Cardiac muscle cell (in vitro differentiated cells and primary cell): ENCODE measurements at regions not wholly inside any gene's neighbourhood (a gene's known extent, or its start where the extent isn't known, plus 50 kb on each side); places are given as distances from the start of the nearest gene placed in this dataset.

Experiments
- DNase-seq, 2 donors: peaks; one replicate each; pipeline versions ENCODE4 v3.0.0 to v3.0.0-alpha.2; 2010 to 2017; ENCODE audit warnings: low read depth in 1 of 2, low spot score in 1 of 2
- H3K27ac ChIP-seq: fragments of 200-600 bp; sonication (generic); 2 replicates; pipeline ENCODE4 v1.5.1; 2016
- H3K27me3 ChIP-seq: fragments of 200-600 bp; sonication (generic); 2 replicates; pipeline ENCODE4 v1.6.0; 2016; ENCODE audit warnings: control low read depth
- H3K36me3 ChIP-seq: fragments of 200-600 bp; sonication (generic); 2 replicates; pipeline ENCODE4 v1.5.1; 2016; ENCODE audit warnings: control low read depth
- H3K4me1 ChIP-seq: fragments of 200-600 bp; sonication (generic); 2 replicates; pipeline ENCODE4 v1.8.1; 2017; ENCODE audit warnings: low read depth, mild to moderate bottlenecking, mixed run types
- H3K4me3 ChIP-seq: fragments of 200-600 bp; sonication (generic); 2 replicates; pipeline ENCODE4 v1.5.1; 2016; ENCODE audit warnings: mild to moderate bottlenecking
- H3K9me3 ChIP-seq: fragments of 200-600 bp; sonication (generic); 2 replicates; pipeline ENCODE4 v1.5.1; 2017; ENCODE audit warnings: low read depth, mild to moderate bottlenecking, control low read depth
- CTCF ChIP-seq: IDR thresholded peaks from 2 replicates; pipeline ENCODE4 v1.5.1; 2012; ENCODE audit warnings: low read depth, mild to moderate bottlenecking, low read length

DNA sequence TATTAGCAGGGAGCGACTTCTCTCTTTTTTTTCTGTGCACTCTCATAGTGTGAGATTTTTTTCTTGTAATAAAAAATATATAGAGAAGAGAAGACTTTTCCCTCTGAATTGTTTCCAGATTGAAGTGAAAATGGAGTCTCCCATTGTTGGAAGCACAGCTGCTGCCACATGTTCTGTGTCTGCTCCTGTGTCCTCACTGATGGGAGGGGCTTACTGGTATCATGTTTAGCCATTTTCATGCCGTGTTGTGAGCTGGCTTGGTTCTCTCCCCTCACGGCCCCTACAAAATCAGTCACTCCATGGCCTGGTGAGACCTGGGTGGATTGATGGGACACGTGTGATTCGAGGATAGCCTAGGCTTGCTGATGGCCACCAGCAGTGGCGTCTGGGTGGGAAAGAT is 379.7 kb upstream of the DDHD1 start:
- no peak for TF ChIP-seq CTCF
- H3K9me3 ChIP-seq: no peaks in the 10 kb centered on the region
- peaks cover 7% of the 10 kb centered on the region for H3K27me3 ChIP-seq
- no peak for DNase-seq
- H3K36me3 ChIP-seq: no peaks in the 10 kb centered on the region
- H3K4me1 ChIP-seq: no peaks in the 10 kb centered on the region
- no peak overlapping the region for H3K4me3 ChIP-seq
- H3K27ac ChIP-seq: no peak overlapping the region

- H3K27ac ChIP-seq: no peak overlapping the region
- no peak for TF ChIP-seq CTCF
- peaks cover 11% of the 10 kb centered on the region for H3K27me3 ChIP-seq
- H3K36me3 ChIP-seq: no peaks in the 10 kb centered on the region
- H3K4me3 ChIP-seq: no peak overlapping the region
- no peaks in the 10 kb centered on the region for H3K9me3 ChIP-seq
- H3K4me1 ChIP-seq: no peaks in the 10 kb centered on the region
- DNase-seq: no peak
Measured at GRCh38 chr14:53531730-53532129, 378.6 kb upstream of the DDHD1 start.

GRCh38 chr14:53531156-53531555 is 378.0 kb upstream of the DDHD1 start:
- H3K36me3 ChIP-seq: no peaks in the 10 kb centered on the region
- peaks cover 15% of the 10 kb centered on the region for H3K27me3 ChIP-seq
- H3K4me3 ChIP-seq: no peak overlapping the region
- no peak overlapping the region for H3K27ac ChIP-seq
- DNase-seq: no peak
- TF ChIP-seq CTCF: no peak
- H3K9me3 ChIP-seq: no peaks in the 10 kb centered on the region
- no peaks in the 10 kb centered on the region for H3K4me1 ChIP-seq

GRCh38 chr14:53529519-53529918 is 376.4 kb upstream of the DDHD1 start:
- no peaks in the 10 kb centered on the region for H3K4me1 ChIP-seq
- no peak for TF ChIP-seq CTCF
- no peaks in the 10 kb centered on the region for H3K36me3 ChIP-seq
- no peak overlapping the region for H3K27ac ChIP-seq
- no peak for DNase-seq
- no peak overlapping the region for H3K4me3 ChIP-seq
- peaks cover 24% of the 10 kb centered on the region for H3K27me3 ChIP-seq
- no peaks in the 10 kb centered on the region for H3K9me3 ChIP-seq

DNA sequence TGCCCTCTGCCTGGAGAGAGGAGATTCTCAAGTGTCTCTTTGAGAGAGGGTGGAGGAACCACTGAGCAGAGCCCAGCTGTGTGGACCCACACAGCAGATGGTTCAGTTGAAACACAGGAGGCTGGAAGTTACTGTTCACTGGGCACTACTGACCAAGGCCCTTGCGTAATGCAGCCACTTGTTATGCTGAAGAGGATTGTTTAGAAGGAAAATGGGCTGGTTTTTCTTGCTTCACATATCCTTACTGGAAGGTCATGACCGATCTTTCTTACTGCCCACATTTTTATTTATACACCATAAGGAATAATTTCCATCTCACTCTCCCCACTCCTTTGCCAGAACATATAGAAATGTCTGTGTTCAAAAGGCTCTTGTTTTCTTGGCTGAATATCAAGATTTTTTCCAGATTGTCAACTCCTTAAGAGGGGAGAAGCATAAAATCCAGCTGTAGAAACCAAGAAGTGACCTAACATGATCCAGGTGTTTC is 375.1 kb upstream of the DDHD1 start:
- no peaks in the 10 kb centered on the region for H3K4me1 ChIP-seq
- no peaks in the 10 kb centered on the region for H3K36me3 ChIP-seq
- H3K27ac ChIP-seq: no peak overlapping the region
- TF ChIP-seq CTCF: no peak
- DNase-seq: peak in 1 of 2 donors; percentile 52
- no peaks in the 10 kb centered on the region for H3K9me3 ChIP-seq
- no peak overlapping the region for H3K4me3 ChIP-seq
- H3K27me3 ChIP-seq: peaks cover 24% of the 10 kb centered on the region

GRCh38 chr14:53526200-53526599 is 373.1 kb upstream of the DDHD1 start:
- Histone ChIP-seq H3K36me3 (no peaks in the 10 kb centered on the region), H3K27ac (no peak overlapping the region), H3K9me3 (no peaks in the 10 kb centered on the region), H3K27me3 (peaks cover 27% of the 10 kb centered on the region), H3K4me3 (no peak overlapping the region), H3K4me1 (no peaks in the 10 kb centered on the region)
- no peak for DNase-seq
- TF ChIP-seq CTCF: no peak
